ENCODE measurements at regions not wholly inside any gene's neighbourhood (a gene's known extent, or its start where the extent isn't known, plus 50 kb on each side); places are given as distances from the start of the nearest gene placed in this dataset.

- TF ChIP-seq HDGF (IDR thresholded peaks at IDR 0.05; ENCODE audit: borderline replicate concordance), result no peak
- no peak for TF ChIP-seq FOXK2 (IDR thresholded peaks at IDR 0.05)
- TF ChIP-seq CTBP1 (IDR thresholded peaks at IDR 0.05; ENCODE audit: borderline replicate concordance), result no peak
- TF ChIP-seq FOXA1 (IDR thresholded peaks at IDR 0.05), result no peak
- no peak for TF ChIP-seq TARDBP (IDR thresholded peaks at IDR 0.05)
- no peak for TF ChIP-seq SP1 (IDR thresholded peaks at IDR 0.05)
- TF ChIP-seq FOXM1 (IDR thresholded peaks at IDR 0.05; ENCODE audit: borderline replicate concordance), result no peak
Measured at GRCh38 chr9:95373069-95373681, 55.7 kb upstream of the FANCC start.
